ENCODE measurements at regions not wholly inside any gene's neighbourhood (a gene's known extent, or its start where the extent isn't known, plus 50 kb on each side); places are given as distances from the start of the nearest gene placed in this dataset.
"Not testable (repeated sequence)": the region's sequence is repeated elsewhere in the genome, so short reads cannot be mapped to it uniquely, and the experiment has no call there.

- TF ChIP-seq POLR2A, CTCF (IDR thresholded peaks at IDR 0.05): not testable (repeated sequence)
These were observed 101.4 kb upstream of the EPB41L4A start for GRCh38 chr5:112520474-112520873.
